ENCODE measurements at regions not wholly inside any gene's neighbourhood (a gene's known extent, or its start where the extent isn't known, plus 50 kb on each side); places are given as distances from the start of the nearest gene placed in this dataset.

DNA sequence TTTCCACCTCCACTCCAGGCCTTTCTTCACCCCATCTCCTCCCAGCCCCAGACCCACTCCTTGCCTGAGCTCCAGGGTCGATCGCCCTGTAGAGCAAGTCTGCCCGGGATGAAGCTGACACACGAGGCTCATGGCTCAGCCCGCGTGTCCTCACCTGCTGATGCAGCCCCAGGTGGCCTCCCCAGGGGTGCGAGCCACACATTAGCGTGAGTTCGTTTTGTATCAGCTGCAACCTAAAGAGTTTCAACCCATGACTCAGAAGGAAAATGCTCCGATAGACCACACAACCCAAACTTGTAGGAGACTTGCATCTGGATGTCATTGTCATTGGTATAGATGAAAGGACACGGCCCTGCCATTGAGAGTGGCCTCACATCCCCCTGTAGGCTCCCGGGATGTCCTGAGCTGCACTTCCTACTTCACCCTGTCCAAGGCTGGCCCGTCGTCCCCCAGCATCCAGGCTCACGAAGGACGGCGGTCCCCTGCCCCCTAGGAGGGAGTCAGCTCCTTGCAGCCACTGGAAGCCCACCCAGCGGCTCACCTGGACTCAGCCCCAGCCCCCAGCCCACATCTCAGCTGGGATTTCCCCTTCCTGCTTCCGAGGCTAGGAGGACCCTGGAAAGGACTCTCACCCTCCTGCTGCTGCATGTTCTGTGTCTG is 97.7 kb downstream of the HTR5A start:
- no peaks in the 10 kb centered on the region for H3K4me1 Mint-ChIP-seq
- H3K36me3 Mint-ChIP-seq, result no peaks in the 10 kb centered on the region
- no peak for DNase-seq
- H3K27me3 Mint-ChIP-seq, result peaks cover 24% of the 10 kb centered on the region
- no peaks in the 10 kb centered on the region for H3K9me3 Mint-ChIP-seq
- no peak overlapping the region for H3K27ac Mint-ChIP-seq
- no peak overlapping the region for H3K4me3 Mint-ChIP-seq

DNA sequence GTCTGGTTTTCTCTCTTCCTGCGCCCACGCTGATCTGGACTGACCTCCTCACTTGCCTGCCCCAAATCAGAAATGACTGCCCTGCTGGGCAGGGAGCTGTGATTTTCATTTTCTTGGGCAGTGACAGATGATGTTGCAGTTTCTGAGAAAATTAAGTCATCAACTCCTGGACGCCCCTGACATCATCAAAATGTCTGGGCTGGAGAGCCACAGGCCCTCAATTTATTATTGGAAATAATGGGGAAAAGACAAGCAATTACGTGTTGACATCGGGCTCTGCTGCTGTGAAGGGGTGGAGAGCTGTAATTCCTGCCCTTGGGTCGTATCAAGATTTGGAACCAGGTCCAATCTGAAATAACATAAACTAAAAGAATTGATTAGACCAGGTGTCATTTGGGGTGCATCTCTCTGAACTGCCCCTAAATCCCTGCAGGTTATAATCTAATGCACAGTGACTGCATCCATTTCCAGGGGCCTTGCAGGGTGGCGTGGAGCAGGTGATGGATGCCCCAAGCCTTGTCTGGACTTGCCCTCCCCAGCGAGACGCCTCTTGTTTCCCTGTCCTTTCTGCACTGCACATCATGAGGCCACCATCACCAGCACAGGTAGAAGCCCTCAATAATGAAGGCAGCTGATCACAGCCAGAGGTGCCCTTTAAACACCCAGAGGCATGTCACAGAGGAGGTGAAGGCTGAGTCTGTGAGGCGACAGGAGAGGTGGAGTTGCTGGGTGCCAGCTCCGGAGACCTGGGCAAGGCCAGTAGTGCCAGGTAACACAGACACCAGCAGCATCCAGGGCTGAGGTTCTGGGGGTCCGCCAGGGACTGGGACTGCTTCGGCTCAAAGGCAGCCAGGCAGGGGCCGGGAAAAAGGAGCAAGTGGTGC is 98.7 kb downstream of the HTR5A start:
- Mint-ChIP-seq H3K36me3 (no peaks in the 10 kb centered on the region), H3K27me3 (peaks cover 19% of the 10 kb centered on the region), H3K9me3 (no peaks in the 10 kb centered on the region), H3K4me3 (no peak overlapping the region), H3K27ac (no peak overlapping the region), H3K4me1 (no peaks in the 10 kb centered on the region)
- DNase-seq, result no peak

DNA sequence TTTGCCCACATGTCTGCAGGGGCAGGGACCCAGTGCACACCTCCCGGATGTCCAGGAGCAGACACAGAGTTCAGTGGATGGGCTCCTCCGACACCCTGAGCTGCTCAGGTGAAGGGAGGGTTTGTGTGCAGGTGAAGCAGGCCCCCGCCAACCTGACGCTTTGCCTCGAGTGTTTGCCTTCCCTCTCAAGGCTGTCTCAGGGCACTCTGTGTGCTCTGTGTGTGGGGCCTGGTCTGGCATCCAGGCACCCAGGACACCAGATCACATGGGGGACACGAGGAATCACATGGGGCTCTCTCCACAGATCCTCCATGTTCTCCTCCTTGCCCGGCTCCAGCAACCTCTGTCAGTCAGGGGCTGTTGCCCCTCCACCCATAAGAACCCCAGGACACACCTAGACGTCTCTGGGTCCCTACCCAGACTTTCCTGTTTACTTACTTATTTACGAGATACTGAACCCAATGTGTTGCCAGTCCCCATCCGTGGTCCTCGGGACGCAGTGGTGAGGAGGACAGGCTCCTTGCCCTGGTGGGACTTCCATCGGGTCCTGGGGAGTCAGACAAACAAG is 99.5 kb downstream of the HTR5A start:
- DNase-seq, result no peak
- Mint-ChIP-seq H3K4me1 (no peaks in the 10 kb centered on the region), H3K27me3 (peaks cover 16% of the 10 kb centered on the region), H3K27ac (no peak overlapping the region), H3K4me3 (no peak overlapping the region), H3K36me3 (no peaks in the 10 kb centered on the region), H3K9me3 (no peaks in the 10 kb centered on the region)

- Mint-ChIP-seq H3K36me3 (no peaks in the 10 kb centered on the region), H3K9me3 (no peaks in the 10 kb centered on the region), H3K4me1 (no peaks in the 10 kb centered on the region), H3K27ac (no peak overlapping the region), H3K27me3 (peaks cover 13% of the 10 kb centered on the region), H3K4me3 (no peak overlapping the region)
- DNase-seq, result no peak
These were observed 100.2 kb downstream of the HTR5A start for GRCh38 chr7:155170331-155170730.

DNA sequence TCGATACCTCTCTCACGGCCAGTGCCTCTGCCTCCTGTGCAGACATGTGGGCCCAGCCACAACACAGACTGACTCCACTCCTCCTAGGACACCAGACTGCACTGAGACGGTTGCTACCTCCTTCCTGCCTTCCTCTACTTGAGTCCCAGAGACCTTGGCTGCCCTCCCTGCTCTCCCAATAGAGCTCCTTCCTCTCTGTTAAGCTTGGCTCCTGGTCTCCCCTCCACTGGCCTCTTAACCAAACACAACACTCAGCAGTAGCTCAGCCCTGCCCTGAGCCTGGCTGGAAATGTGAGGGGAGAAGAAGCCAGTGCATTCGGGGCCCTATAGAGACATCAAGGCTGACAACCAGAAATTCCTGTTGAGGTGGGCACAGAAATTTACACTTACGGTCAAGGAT is 102.0 kb downstream of the HTR5A start:
- Mint-ChIP-seq H3K4me1 (no peaks in the 10 kb centered on the region), H3K36me3 (no peaks in the 10 kb centered on the region), H3K9me3 (peaks cover 1% of the 10 kb centered on the region), H3K4me3 (no peak overlapping the region), H3K27me3 (peaks cover 13% of the 10 kb centered on the region), H3K27ac (no peak overlapping the region)
- no peak for DNase-seq

DNA sequence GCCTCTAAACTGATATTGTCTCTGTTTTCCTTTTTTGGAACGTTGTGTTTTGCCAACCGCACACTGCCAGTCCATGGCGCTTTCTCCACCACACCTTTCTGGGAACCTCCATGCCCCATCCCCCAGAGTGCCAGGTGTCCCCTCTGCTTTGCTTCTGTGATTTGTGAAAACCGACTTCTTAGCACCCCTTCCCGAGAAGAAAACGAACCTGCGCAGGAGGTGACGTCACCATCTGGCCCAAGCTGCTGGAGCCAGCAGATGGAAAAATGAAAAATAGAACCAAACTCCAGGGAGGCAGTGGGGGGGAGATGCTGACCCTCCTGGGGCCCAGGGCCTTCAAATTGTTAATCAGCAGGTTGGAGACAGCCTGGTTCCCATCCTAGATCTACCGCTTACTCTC is 103.8 kb downstream of the HTR5A start:
- Mint-ChIP-seq H3K27me3 (peaks cover 13% of the 10 kb centered on the region), H3K9me3 (peaks cover 1% of the 10 kb centered on the region), H3K4me1 (no peaks in the 10 kb centered on the region), H3K36me3 (no peaks in the 10 kb centered on the region), H3K27ac (no peak overlapping the region), H3K4me3 (no peak overlapping the region)
- DNase-seq, result no peak

DNA sequence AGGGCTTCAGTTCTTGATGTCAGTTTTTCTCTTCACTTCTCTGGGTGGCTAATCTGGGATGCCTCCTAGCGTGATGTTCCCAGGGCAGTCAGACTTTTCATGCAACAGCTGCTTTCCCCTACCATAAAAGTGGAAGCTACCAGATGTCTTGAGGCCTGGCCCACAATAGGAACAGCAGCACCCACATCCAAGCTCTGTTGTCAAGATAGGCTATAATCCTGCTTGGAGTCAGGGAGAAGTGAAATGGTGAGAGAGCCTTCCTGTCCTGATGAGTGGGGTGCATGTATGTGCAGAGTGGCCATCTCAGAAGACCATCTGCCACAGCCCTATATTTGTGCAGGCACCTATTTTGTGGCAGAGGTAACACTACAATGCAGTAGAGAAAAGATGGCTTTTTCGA is 108.0 kb downstream of the HTR5A start:
- Mint-ChIP-seq H3K4me1 (no peaks in the 10 kb centered on the region), H3K36me3 (no peaks in the 10 kb centered on the region), H3K9me3 (peaks cover 1% of the 10 kb centered on the region), H3K27ac (no peak overlapping the region), H3K4me3 (no peak overlapping the region), H3K27me3 (peaks cover 8% of the 10 kb centered on the region)
- no peak for DNase-seq

- no peak overlapping the region for H3K27ac Mint-ChIP-seq
- H3K27me3 Mint-ChIP-seq, result peaks cover 13% of the 10 kb centered on the region
- no peak for DNase-seq
- H3K9me3 Mint-ChIP-seq, result peaks cover 15% of the 10 kb centered on the region
- H3K36me3 Mint-ChIP-seq, result peaks cover 3% of the 10 kb centered on the region
- H3K4me3 Mint-ChIP-seq, result no peak overlapping the region
- H3K4me1 Mint-ChIP-seq, result no peaks in the 10 kb centered on the region
These were observed 111.6 kb downstream of the HTR5A start for GRCh38 chr7:155181768-155182167.

DNA sequence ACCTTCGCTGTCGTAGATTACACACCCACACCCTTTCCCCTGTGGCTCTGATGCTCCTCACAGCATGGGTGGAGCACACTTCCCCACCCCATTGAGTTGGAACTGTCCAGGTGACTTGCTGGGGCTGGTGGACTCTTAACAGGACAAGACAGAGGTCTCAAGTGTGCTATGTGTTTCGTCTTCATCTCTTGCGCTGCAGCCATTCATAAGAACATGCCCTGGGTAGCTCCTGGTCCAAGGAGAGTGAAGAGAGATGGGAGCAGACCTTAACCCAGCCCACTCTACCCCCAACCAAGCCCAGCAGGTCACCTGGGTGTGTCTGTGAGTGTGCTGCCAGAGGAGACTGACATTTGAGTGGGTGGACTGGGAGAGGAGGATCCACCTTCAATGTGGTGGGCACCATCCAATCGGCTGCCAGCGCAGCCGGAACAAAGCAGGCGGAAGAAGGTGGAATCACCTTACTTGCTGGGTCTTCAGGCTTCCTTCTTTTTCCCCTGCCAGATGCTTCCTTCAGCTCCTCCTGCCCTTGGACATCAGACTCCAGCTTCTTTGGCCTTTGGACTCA is 112.4 kb downstream of the HTR5A start:
- no peak overlapping the region for H3K4me3 Mint-ChIP-seq
- no peaks in the 10 kb centered on the region for H3K4me1 Mint-ChIP-seq
- no peak overlapping the region for H3K27ac Mint-ChIP-seq
- H3K27me3 Mint-ChIP-seq, result peaks cover 13% of the 10 kb centered on the region
- H3K36me3 Mint-ChIP-seq, result peaks cover 3% of the 10 kb centered on the region
- no peak for DNase-seq
- H3K9me3 Mint-ChIP-seq, result peaks cover 19% of the 10 kb centered on the region

- peaks cover 3% of the 10 kb centered on the region for H3K36me3 Mint-ChIP-seq
- DNase-seq, result no peak
- peaks cover 13% of the 10 kb centered on the region for H3K27me3 Mint-ChIP-seq
- no peak overlapping the region for H3K27ac Mint-ChIP-seq
- H3K4me1 Mint-ChIP-seq, result peaks cover 5% of the 10 kb centered on the region
- H3K4me3 Mint-ChIP-seq, result no peak overlapping the region
- H3K9me3 Mint-ChIP-seq, result peaks cover 19% of the 10 kb centered on the region
These were observed 113.5 kb downstream of the HTR5A start for GRCh38 chr7:155183655-155184054.

- no peak overlapping the region for H3K27ac Mint-ChIP-seq
- H3K27me3 Mint-ChIP-seq, result peaks cover 24% of the 10 kb centered on the region
- peaks cover 19% of the 10 kb centered on the region for H3K9me3 Mint-ChIP-seq
- DNase-seq, result no peak
- no peak overlapping the region for H3K4me3 Mint-ChIP-seq
- H3K36me3 Mint-ChIP-seq, result peaks cover 3% of the 10 kb centered on the region
- peaks cover 8% of the 10 kb centered on the region for H3K4me1 Mint-ChIP-seq
These were observed 112.8 kb upstream of the INSIG1 start for GRCh38 chr7:155184923-155185322.

DNA sequence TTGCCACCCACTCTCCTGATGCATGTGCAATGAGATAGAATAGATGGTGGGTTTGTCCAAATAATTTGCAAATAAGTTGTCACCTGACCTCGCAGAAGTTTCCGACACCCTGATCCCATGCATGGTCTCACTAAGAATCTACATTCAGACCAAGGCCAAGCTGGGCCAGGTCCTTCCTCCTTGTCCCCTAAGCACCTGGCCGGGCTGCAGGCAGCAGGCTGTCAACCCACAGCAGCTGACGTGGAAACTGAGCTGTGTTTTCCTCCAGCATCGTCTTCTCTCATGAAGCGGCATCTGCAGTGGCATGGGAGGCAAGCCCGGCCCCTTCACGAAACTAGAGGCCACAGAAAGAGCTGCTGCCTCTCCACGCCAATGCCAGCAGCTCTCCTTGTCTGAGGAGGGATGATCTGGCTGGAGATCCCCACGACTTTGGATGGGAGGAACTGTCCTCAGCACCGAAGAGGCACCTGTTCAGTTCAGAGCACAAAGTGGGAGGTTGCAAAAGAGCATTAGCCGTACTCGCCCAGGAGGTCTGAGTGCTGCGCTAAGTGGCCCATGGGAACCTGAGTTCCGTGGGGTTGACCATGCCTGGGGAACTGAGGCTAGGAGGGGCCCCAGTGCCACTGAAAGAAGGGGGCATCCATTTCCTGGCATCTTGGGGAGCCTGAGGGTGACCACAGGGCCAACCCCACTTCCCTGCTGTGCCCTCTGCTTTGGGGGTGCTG is 110.5 kb upstream of the INSIG1 start:
- Mint-ChIP-seq H3K4me1 (peaks cover 15% of the 10 kb centered on the region), H3K27ac (no peak overlapping the region), H3K36me3 (peaks cover 3% of the 10 kb centered on the region), H3K9me3 (peaks cover 19% of the 10 kb centered on the region), H3K27me3 (peaks cover 29% of the 10 kb centered on the region), H3K4me3 (no peak overlapping the region)
- DNase-seq, result no peak

DNA sequence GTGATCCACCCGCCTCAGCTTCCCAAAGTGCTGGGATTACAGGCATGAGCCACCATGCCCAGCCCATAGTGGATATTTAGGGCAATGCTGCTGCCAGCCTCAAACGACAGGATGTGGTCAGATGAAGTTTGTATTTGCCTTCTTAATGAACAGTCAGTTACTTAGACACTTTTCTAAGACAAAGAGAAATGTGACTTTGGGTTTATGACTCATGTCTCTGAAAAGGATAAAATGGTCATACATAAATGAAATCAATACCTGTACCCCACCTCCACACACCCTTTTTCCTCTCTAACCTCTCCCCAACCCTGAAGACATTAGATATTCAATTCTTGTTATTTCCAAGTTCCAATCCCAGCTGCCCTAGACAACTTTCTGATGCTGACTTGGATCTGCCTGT is 109.3 kb upstream of the INSIG1 start:
- Mint-ChIP-seq H3K4me1 (peaks cover 15% of the 10 kb centered on the region), H3K36me3 (peaks cover 3% of the 10 kb centered on the region), H3K27me3 (peaks cover 35% of the 10 kb centered on the region), H3K4me3 (no peak overlapping the region), H3K9me3 (peaks cover 19% of the 10 kb centered on the region), H3K27ac (no peak overlapping the region)
- no peak for DNase-seq

GRCh38 chr7:155188821-155189581 is 108.7 kb upstream of the INSIG1 start:
- Mint-ChIP-seq H3K27me3 (peaks cover 32% of the 10 kb centered on the region), H3K27ac (no peak overlapping the region), H3K9me3 (peaks cover 19% of the 10 kb centered on the region), H3K36me3 (peaks cover 3% of the 10 kb centered on the region), H3K4me3 (no peak overlapping the region), H3K4me1 (peaks cover 15% of the 10 kb centered on the region)
- no peak for DNase-seq

Data from activated naive CD8-positive, alpha-beta T cell treated with anti-CD3 and anti-CD28 coated beads for 36 hours (primary cell).